ENCODE measurements at regions not wholly inside any gene's neighbourhood (a gene's known extent, or its start where the extent isn't known, plus 50 kb on each side); places are given as distances from the start of the nearest gene placed in this dataset.
A peak's percentile ranks its signal among the peaks of the same experiment; 100 is the strongest.

DNA sequence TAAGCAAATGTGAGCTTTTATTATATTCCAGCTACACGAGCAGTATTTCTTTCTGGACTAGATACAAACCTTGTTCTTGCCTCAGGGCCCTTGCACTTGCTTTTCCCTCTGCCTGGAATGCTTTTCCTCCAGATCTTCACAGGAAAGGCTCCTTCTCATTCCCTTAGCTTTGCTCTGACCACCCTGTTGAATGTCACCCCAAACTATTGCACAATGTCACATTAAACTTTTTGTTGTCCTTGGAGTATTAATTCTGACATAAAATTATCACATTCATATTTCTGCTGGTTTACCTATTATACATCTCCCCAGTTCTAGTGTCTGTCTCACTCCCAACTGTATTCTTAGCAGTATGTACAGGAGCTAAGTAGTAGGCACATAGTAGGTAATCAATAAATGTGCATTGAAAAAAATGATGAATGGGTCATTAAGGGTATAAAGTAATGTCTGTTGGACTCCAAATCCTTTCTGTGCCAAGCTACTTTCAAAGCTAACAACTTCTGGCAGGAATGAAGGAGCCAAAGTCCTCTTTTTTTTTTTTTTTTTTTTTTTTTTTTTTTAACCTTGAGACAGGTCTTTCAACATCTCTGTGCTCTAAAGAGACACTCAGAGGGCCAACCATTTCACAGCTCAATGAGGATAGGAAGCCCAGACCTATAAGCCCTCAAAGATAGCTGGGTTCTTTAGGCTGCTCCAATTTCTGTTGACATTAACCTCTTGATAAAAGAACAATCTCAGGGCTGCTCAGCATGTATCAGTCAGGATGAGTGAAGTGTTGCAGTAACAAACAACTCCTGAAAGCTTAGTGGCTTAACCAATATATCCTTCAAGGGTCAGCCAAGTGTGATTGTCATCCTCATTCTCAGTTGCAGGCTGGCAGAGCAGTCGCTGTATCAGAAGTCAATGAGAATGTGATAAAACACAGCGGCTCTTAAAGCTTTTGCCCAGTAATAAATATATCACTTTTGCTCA lies 424.4 kb upstream of the TBX3 start:
- Histone ChIP-seq H3K9ac (ENCODE audit: insufficient read depth in 1 of 2, low read depth in 2 of 2, low read length in 2 of 2) (no peak overlapping the region), H3K9me3 (replicated peaks; ENCODE audit: control insufficient read depth, insufficient read depth, low read depth, low read length) (no peaks in the 10 kb centered on the region), H4K20me1 (replicated peaks; ENCODE audit: control insufficient read depth, insufficient read depth, low read length) (no peaks in the 10 kb centered on the region), H2AFZ (ENCODE audit: low read depth, low read length) (no peak overlapping the region), H3K27ac (ENCODE audit: extremely low read depth, low read depth, low read length) (no peak overlapping the region), H3K9me1 (ENCODE audit: control insufficient read depth, insufficient read depth, low read length) (no peaks in the 10 kb centered on the region), H3K27me3 (ENCODE audit: control insufficient read depth in 2 of 2, insufficient read depth in 2 of 2, low read length in 2 of 2) (peaks cover 2 to 8% of the 10 kb centered on the region in 2 experiments; a peak in 2 of 5 replicates), H3K79me2 (ENCODE audit: control insufficient read depth, insufficient read depth, low read length) (no peaks in the 10 kb centered on the region), H3K36me3 (ENCODE audit: control insufficient read depth, insufficient read depth, low read length) (no peaks in the 10 kb centered on the region), H3K4me1 (replicated peaks in 1 of 2; ENCODE audit: control insufficient read depth in 2 of 2, insufficient read depth in 2 of 2, low read length in 2 of 2) (peaks cover 0 to 8% of the 10 kb centered on the region in 2 experiments; a peak in 2 of 5 replicates), H3K4me3 (no peak overlapping the region), H3K4me2 (ENCODE audit: insufficient read depth, low read length) (no peak overlapping the region)
- POLR2A ChIA-PET, result interaction anchor here (1.3 kb wide), 1 partner anchor 12 kb away, joined by 3 read pairs; no protein-coding TSS in a partner anchor
- WGBS (ENCODE audit: insufficient coverage, low coverage, missing lambda C conversion rate), result 0% methylated on average over 3 of the region's 3 CpGs
- BruUV-seq (replicated peaks), result no TSS peak
- intact Hi-C loops (cut with micrococcal nuclease), result no loop called here
- ATAC-seq (no peak), FAIRE-seq (no peak), DNase-seq (ENCODE audit: extremely low read depth in 1 of 4, low spot score in 3 of 4) (no peak)
- TF ChIP-seq, protein P1, sequence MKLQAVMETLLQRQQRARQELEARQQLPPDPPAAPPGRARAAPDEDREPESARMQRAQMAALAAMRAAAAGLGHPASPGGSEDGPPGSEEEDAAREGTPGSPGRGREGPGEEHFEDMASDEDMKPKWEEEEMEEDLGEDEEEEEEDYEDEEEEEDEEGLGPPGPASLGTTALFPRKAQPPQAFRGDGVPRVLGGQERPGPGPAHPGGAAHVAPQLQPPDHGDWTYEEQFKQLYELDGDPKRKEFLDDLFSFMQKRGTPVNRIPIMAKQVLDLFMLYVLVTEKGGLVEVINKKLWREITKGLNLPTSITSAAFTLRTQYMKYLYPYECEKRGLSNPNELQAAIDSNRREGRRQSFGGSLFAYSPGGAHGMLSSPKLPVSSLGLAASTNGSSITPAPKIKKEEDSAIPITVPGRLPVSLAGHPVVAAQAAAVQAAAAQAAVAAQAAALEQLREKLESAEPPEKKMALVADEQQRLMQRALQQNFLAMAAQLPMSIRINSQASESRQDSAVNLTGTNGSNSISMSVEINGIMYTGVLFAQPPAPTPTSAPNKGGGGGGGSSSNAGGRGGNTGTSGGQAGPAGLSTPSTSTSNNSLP (IDR thresholded peaks at IDR 0.05; ENCODE audit: borderline replicate concordance, low read depth, low read length), result no peak
- TF ChIP-seq ZNF431 (CRISPR knock-in tag; IDR thresholded peaks at IDR 0.05), result no peak
- peak; percentile 43; the same call in 1 of the 2 replicates for TF ChIP-seq CEBPB (tag; IDR thresholded peaks at IDR 0.05)
- no peak for TF ChIP-seq CEBPG (CRISPR knock-in tag; IDR thresholded peaks at IDR 0.05)
- peak in 1 of 2 experiments; percentile 62; a peak in 2 of 4 replicates for TF ChIP-seq CEBPG (tag; conservative IDR thresholded peaks at IDR 0.05 in 1 of 2, IDR thresholded peaks at IDR 0.05 in 1 of 2)
- in situ Hi-C loops (cut with MboI), result no loop called here
- CTCF ChIA-PET (ENCODE audit: low intra/inter-chr PET ratio), result no interaction called here

Measured in K562 (cell line).